Upper lobe of left lung (tissue), 6 donors: ENCODE measurements at regions not wholly inside any gene's neighbourhood (a gene's known extent, or its start where the extent isn't known, plus 50 kb on each side); places are given as distances from the start of the nearest gene placed in this dataset.

Source experiments
- ATAC-seq, 2 donors: fragments of 200-7000 bp; cut with Tn5 transposase; one replicate each; pipeline ENCODE4 v1.9.1; 2022; ENCODE audit warnings: mild to moderate bottlenecking in 2 of 2, moderate library complexity in 2 of 2; ENCODE audit not compliant: low FRiP score in 2 of 2
- DNase-seq, 2 donors: peaks; one replicate each; pipeline ENCODE4 v3.0.0-alpha.2; 2019 to 2020
- H3K27ac ChIP-seq, 4 donors: fragments of 200-600 bp; sonication (generic); one replicate each; pipeline ENCODE4 v1.5.1; 2016 to 2019
- H3K27me3 ChIP-seq, 4 donors: fragments of 200-600 bp; sonication (generic); one replicate each; pipeline ENCODE4 v1.5.1; 2017 to 2019
- H3K36me3 ChIP-seq, 4 donors: fragments of 200-600 bp; sonication (generic); one replicate each; pipeline ENCODE4 v1.5.1; 2016 to 2019
- H3K4me1 ChIP-seq, 4 donors: fragments of 200-600 bp; sonication (generic); one replicate each; pipeline ENCODE4 v1.5.1; 2018 to 2019
- H3K4me3 ChIP-seq, 4 donors: fragments of 200-600 bp; sonication (generic); one replicate each; pipeline ENCODE4 v1.5.1; 2017 to 2019; ENCODE audit warnings: mild to moderate bottlenecking in 2 of 4, moderate library complexity in 1 of 4
- H3K9me3 ChIP-seq, 4 donors: fragments of 200-600 bp; sonication (generic); one replicate each; pipeline ENCODE4 v1.5.1; 2018 to 2019
- CTCF ChIP-seq, 6 experiments: fragments of 450-650 bp in 4 of 6; fragments of 200-600 bp in 2 of 6; sonication (generic) in 2 of 6; IDR thresholded peaks; one replicate each; pipeline ENCODE4 v1.5.1; 2016 to 2019; ENCODE audit warnings: antibody characterized with exemption in 6 of 6
- EP300 ChIP-seq, 4 donors: sonication (generic); formaldehyde crosslinking; IDR thresholded peaks; one replicate each; pipeline ENCODE4 v1.5.1; 2017; ENCODE audit warnings: antibody characterized with exemption in 4 of 4, control low read depth in 2 of 4
- POLR2A ChIP-seq, 4 donors: fragments of 450-650 bp; IDR thresholded peaks; one replicate each; pipeline ENCODE4 v1.5.1; 2016 to 2017; ENCODE audit warnings: antibody characterized with exemption in 4 of 4, mild to moderate bottlenecking in 2 of 4
- POLR2AphosphoS5 ChIP-seq, 2 donors: sonication (generic); formaldehyde crosslinking; IDR thresholded peaks; one replicate each; pipeline ENCODE4 v1.5.1; 2017; ENCODE audit warnings: antibody characterized with exemption in 2 of 2
- WGBS, 2 donors: methylation state at CpG; one replicate each; pipeline ENCODE4 v1.1.5; 2017 to 2018; 5-methylcytosine and 5-hydroxymethylcytosine counted together
- donor health status: DM: no; HTN: no; CAD: no; lungs with moderate emphysema.
- donor health status: DM: no; HTN: yes; CAD: no; lungs with severe emphysema.

GRCh38 chr2:151067658-151068369 lies 193.8 kb downstream of the RBM43 start:
- no peak overlapping the region for H3K27ac ChIP-seq
- no peak for ATAC-seq
- H3K9me3 ChIP-seq: no peaks in the 10 kb centered on the region
- no peaks in the 10 kb centered on the region for H3K27me3 ChIP-seq
- DNase-seq: no peak
- TF ChIP-seq POLR2AphosphoS5 (IDR thresholded peaks at IDR 0.05) (no peak), CTCF (IDR thresholded peaks at IDR 0.05) (no peak), EP300 (IDR thresholded peaks at IDR 0.05) (no peak), POLR2A (IDR thresholded peaks at IDR 0.05) (no peak)
- 64 to 67% methylated on average over 8 of the region's 8 CpGs for WGBS, 2 donors
- no peaks in the 10 kb centered on the region for H3K36me3 ChIP-seq
- no peak overlapping the region for H3K4me3 ChIP-seq
- no peaks in the 10 kb centered on the region for H3K4me1 ChIP-seq

DNA sequence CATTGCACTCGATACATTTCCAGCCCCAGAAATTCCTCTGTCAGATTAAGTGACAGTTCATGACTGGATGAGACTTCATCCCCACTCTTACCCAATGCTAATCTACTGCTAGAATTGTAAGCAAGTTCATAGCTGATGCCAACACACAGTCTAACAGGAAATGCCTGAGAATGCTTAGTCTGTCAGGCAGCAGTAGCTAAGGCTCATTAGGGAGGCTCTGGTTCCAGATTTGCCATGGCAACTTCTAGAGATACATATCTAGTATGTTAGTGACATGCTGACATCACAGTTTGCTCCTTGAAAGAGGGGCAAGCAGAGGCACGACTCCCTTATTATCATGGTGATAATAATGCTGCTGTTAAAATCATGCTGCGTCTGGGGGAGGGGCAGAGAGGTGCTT lies 198.4 kb downstream of the RBM43 start:
- no peak for ATAC-seq
- 50 to 52% methylated on average over 3 of the region's 3 CpGs for WGBS, 2 donors
- TF ChIP-seq POLR2AphosphoS5 (IDR thresholded peaks at IDR 0.05) (no peak), POLR2A (IDR thresholded peaks at IDR 0.05) (no peak), EP300 (IDR thresholded peaks at IDR 0.05) (no peak), CTCF (IDR thresholded peaks at IDR 0.05) (no peak)
- no peaks in the 10 kb centered on the region for H3K9me3 ChIP-seq
- H3K27me3 ChIP-seq: no peaks in the 10 kb centered on the region
- H3K4me1 ChIP-seq: no peaks in the 10 kb centered on the region
- DNase-seq: no peak
- H3K4me3 ChIP-seq: no peak overlapping the region
- H3K36me3 ChIP-seq: no peaks in the 10 kb centered on the region
- H3K27ac ChIP-seq: no peak overlapping the region

- DNase-seq (no peak), ATAC-seq (no peak)
- Histone ChIP-seq H3K4me1 (no peaks in the 10 kb centered on the region), H3K27me3 (no peaks in the 10 kb centered on the region), H3K9me3 (no peaks in the 10 kb centered on the region), H3K4me3 (no peak overlapping the region), H3K27ac (no peak overlapping the region), H3K36me3 (no peaks in the 10 kb centered on the region)
- TF ChIP-seq POLR2AphosphoS5 (IDR thresholded peaks at IDR 0.05) (no peak), EP300 (IDR thresholded peaks at IDR 0.05) (no peak), CTCF (IDR thresholded peaks at IDR 0.05) (no peak), POLR2A (IDR thresholded peaks at IDR 0.05) (no peak)
- 68 to 75% methylated on average over 2 of the region's 2 CpGs for WGBS, 2 donors
Observed at GRCh38 chr2:151060287-151060686, 201.4 kb downstream of the RBM43 start.

GRCh38 chr2:151056870-151057269 lies 204.8 kb downstream of the RBM43 start:
- Histone ChIP-seq H3K27me3 (no peaks in the 10 kb centered on the region), H3K4me3 (no peak overlapping the region), H3K4me1 (no peaks in the 10 kb centered on the region), H3K27ac (no peak overlapping the region), H3K9me3 (no peaks in the 10 kb centered on the region), H3K36me3 (no peaks in the 10 kb centered on the region)
- ATAC-seq: no peak
- TF ChIP-seq EP300 (IDR thresholded peaks at IDR 0.05) (no peak), POLR2A (IDR thresholded peaks at IDR 0.05) (no peak), POLR2AphosphoS5 (IDR thresholded peaks at IDR 0.05) (no peak), CTCF (IDR thresholded peaks at IDR 0.05) (no peak)
- no peak for DNase-seq
- WGBS, 2 donors: 79 to 85% methylated on average over 1 of the region's 1 CpG

DNA sequence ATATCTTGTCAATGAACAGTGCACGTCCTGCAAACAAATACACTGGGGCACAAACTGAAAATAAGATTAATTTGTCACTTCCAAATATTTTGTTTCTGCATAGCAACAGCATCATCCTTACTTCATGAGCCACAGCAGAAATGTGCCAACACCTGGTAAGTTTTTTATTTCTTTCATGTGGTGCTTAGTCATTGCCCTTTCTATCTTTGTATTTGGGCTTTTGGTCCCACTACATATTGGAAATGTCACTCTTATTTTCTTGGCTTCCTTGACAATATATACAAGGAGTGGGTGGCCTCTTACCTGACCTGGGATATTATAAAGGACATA lies 208.0 kb downstream of the RBM43 start:
- TF ChIP-seq EP300 (IDR thresholded peaks at IDR 0.05) (no peak), POLR2AphosphoS5 (IDR thresholded peaks at IDR 0.05) (no peak), CTCF (IDR thresholded peaks at IDR 0.05) (no peak), POLR2A (IDR thresholded peaks at IDR 0.05) (no peak)
- WGBS, 2 donors: 62 to 71% methylated on average over 1 of the region's 1 CpG

More for the DNA sequence above, 208.0 kb downstream of the RBM43 start:
- no peaks in the 10 kb centered on the region for H3K27me3 ChIP-seq
- no peak for DNase-seq
- ATAC-seq: no peak
- no peak overlapping the region for H3K4me3 ChIP-seq
- H3K4me1 ChIP-seq: no peaks in the 10 kb centered on the region
- no peak overlapping the region for H3K27ac ChIP-seq
- no peaks in the 10 kb centered on the region for H3K9me3 ChIP-seq
- H3K36me3 ChIP-seq: no peaks in the 10 kb centered on the region
